COLO668 (cell line): ENCODE measurements at regions not wholly inside any gene's neighbourhood (a gene's known extent, or its start where the extent isn't known, plus 50 kb on each side); places are given as distances from the start of the nearest gene placed in this dataset.
A peak's percentile ranks its signal among the peaks of the same experiment; 100 is the strongest.

ENCODE experiments used
- DNase-seq: peaks from one replicate; lab custom pipeline; 2025; ENCODE audit not compliant: unreplicated experiment; lab: John Stamatoyannopoulos, UW

GRCh38 chr5:27511061-27511460, 472.7 kb upstream of the CDH9 start:
- DNase-seq = no peak

DNA sequence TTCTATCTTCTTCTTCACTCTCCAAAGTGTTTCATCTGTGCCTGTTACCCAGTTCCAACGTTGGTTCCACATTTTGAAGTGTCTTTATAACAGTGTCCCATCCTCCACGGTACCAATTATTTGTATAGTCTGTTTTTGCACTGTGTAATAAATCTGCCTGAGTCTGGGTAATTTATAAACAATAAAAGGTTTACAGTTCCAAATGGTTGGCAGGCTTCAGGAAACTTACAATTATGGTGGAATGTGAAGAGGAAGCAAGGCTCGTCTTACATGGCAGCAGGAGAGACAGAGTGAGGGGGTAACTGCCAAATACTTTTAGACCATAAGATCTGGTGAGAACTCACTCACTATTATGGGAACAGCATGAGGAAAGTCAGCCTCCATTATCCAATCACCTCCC, 465.4 kb upstream of the CDH9 start:
- no peak for DNase-seq

- no peak for DNase-seq
Measured at GRCh38 chr5:27502236-27502635, 463.9 kb upstream of the CDH9 start.

- DNase-seq = no peak
Measured at GRCh38 chr5:27497491-27497890, 459.1 kb upstream of the CDH9 start.

DNA sequence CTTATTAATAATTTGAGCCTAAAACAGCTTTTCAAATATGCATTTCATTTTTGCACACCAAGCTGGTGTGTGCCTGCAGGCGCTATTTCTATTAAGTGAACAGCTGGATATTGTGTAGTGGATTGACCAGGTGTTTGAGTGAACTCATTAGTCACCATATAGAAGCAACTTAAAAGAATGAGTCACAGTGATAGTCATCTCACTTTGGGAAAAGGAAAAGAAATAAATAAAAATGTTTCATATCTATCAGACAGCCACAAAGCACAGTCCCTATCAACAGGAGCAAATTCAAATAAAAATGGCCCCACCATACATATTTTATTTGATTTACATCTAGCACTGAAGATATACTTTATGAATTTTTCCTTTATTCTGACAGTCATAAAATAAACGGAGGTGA, 456.5 kb upstream of the CDH9 start:
- DNase-seq = no peak

DNA sequence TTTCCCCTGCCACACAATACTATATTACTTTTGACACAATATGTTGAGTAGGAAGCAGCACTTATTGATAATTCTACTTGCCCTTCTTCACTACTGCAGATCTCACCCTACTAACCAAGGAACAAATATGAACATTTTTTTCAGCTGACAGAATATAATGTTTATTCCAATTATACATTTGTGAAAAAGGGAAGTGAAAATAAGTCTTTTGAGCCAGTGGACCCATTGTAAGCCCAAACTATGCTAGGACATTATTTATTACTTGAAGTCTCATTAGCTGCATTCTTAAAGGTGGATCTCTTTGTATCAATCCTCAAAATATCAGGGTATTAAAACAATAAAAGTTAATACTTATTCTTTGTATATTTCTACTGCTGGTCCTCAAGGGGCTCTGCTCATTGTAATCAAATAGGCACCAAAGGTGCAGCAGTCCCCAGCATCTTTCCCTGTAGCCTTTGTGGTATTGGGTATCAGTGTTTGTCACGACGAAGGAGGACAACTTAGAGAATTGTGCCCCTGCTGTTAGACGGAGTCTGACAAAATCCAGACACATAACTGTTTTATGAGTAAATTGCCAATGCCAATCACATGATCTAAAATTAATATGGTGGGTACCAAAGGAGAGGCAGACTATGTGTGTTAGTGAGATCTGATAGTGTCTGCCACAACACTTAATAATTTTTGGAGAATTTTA, 453.5 kb upstream of the CDH9 start:
- DNase-seq = no peak

GRCh38 chr5:27491047-27491446, 452.7 kb upstream of the CDH9 start:
- DNase-seq = no peak

DNA sequence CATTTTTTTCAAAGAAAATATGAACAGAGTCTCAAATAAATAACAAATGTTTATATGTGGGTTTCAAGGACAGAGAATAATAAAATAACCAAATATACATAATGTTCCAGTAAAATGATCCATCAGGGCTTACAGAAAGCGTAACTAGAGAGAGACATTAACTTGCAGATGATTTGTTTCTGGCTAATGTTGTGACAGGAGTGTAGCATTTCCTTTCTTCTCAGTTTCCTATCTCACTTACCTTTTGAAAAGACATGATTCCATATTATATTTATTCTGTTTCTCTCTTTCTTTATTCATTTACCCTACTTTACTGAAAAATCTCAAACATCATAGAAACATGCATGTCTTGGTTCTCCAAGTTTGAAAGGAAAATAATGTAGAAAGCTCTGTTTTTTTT, 451.3 kb upstream of the CDH9 start:
- no peak for DNase-seq

- DNase-seq = no peak
Measured at GRCh38 chr5:27482663-27483062, 444.3 kb upstream of the CDH9 start.

- no peak for DNase-seq
Measured at GRCh38 chr5:27479859-27480258, 441.5 kb upstream of the CDH9 start.

DNA sequence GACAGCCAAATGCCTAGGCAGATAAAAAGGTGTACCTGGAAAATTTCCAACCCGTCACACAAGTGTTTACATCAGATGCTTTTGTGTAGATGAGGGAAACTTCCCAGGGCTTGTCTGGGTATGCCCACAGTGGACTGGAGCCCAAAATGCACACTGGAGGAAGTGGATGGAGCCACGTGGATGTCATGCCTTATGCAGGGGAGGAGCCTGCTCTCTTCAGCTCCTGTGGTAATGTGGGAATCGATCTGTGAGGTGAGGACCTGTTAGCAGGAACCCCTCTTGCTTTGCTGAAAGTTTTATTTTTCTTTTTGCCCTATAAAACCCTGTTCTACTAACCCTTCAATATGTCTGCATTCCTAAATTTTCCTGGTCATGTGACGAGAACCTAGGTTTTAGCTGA, 439.2 kb upstream of the CDH9 start:
- DNase-seq = no peak

- DNase-seq = no peak
Measured at GRCh38 chr5:27476356-27476988, 438.1 kb upstream of the CDH9 start.

DNA sequence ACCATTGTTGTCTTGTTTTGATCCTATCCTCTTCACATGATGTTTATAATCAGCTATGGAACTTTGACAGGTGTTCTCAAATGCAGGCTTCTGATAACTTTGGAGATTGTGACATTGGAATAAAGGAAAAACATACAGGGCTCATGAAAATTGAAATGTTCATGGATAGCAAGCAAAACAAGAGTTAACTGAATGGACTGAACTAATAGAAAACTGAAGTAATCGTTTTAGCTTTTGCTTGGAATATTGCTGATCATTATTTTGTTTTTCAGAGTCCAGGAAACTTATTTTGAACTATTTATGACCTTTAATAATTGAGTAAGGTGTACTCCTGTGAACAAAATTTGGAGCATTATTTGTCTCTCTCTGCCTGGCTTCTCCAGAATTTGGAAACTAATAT, 436.7 kb upstream of the CDH9 start:
- no peak for DNase-seq

DNA sequence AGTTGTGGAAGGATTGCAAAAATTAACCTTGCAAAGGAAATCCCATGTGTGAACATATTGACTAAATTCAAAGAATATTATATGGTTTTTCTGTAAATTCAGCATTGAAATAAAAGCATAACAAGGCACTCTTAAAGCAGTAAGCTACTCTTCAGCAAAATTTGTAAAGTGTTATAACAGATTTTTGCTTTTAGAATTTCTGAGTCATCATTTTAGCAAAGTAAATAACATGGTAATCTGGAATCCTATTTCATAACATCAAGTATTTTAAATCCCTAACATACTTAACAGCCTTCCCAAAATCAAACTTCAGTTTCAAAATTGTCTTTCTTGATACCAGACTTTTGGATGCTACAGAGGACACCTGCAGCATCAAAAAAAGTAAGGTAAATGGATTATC, 436.0 kb upstream of the CDH9 start:
- DNase-seq = no peak

GRCh38 chr5:27474047-27474309, 435.6 kb upstream of the CDH9 start:
- no peak for DNase-seq

GRCh38 chr5:27473307-27474046, 435.1 kb upstream of the CDH9 start:
- no peak for DNase-seq

- DNase-seq = no peak
Measured at GRCh38 chr5:27472871-27473270, 434.5 kb upstream of the CDH9 start.

GRCh38 chr5:27472000-27472763, 433.8 kb upstream of the CDH9 start:
- peak; percentile 46 for DNase-seq

GRCh38 chr5:27466959-27467358, 428.6 kb upstream of the CDH9 start:
- DNase-seq = no peak

GRCh38 chr5:27465140-27465539, 426.8 kb upstream of the CDH9 start:
- no peak for DNase-seq

- DNase-seq = no peak
Measured at GRCh38 chr5:27463446-27464149, 425.2 kb upstream of the CDH9 start.
